Muscle of leg (tissue), 3 donors: ENCODE measurements at regions not wholly inside any gene's neighbourhood (a gene's known extent, or its start where the extent isn't known, plus 50 kb on each side); places are given as distances from the start of the nearest gene placed in this dataset.

Experiments
- DNase-seq: peaks from one replicate; pipeline ENCODE4 v3.0.0; 2013
- H3K27ac ChIP-seq: one replicate; pipeline ENCODE4 v1.5.1; 2013; ENCODE audit warnings: mild to moderate bottlenecking, low read length, control low read depth
- H3K27me3 ChIP-seq: one replicate; pipeline ENCODE4 v1.6.1; 2013; ENCODE audit warnings: low read length; ENCODE audit not compliant: control insufficient read depth, insufficient read depth
- H3K36me3 ChIP-seq: one replicate; pipeline ENCODE4 v1.6.1; 2013; ENCODE audit warnings: low read length; ENCODE audit not compliant: control insufficient read depth, insufficient read depth
- H3K4me1 ChIP-seq: one replicate; pipeline ENCODE4 v1.6.1; 2013; ENCODE audit warnings: low read length; ENCODE audit not compliant: control insufficient read depth, insufficient read depth
- H3K4me3 ChIP-seq: one replicate; pipeline ENCODE4 v1.5.1; 2013; ENCODE audit warnings: low read length, control low read depth
- H3K9me3 ChIP-seq: replicated peaks from 2 replicates; pipeline ENCODE4 v1.6.1; 2013; ENCODE audit warnings: low read depth, low read length; ENCODE audit not compliant: control insufficient read depth
- WGBS: methylation state at CpG from one replicate; pipeline ENCODE4 v1.1.5; 2013; ENCODE audit warnings: missing lambda C conversion rate; ENCODE audit not compliant: insufficient coverage; 5-methylcytosine and 5-hydroxymethylcytosine counted together

GRCh38 chr5:6849316-6850105 lies 136.3 kb downstream of the TENT4A start:
- Histone ChIP-seq H3K4me3 (no peak overlapping the region), H3K9me3 (peaks cover 2% of the 10 kb centered on the region), H3K27ac (no peak overlapping the region), H3K36me3 (no peaks in the 10 kb centered on the region), H3K27me3 (no peaks in the 10 kb centered on the region), H3K4me1 (no peaks in the 10 kb centered on the region)
- DNase-seq: no peak
- 35% methylated on average over 3 of the region's 8 CpGs for WGBS

GRCh38 chr5:6850106-6850432 lies 136.8 kb downstream of the TENT4A start:
- Histone ChIP-seq H3K9me3 (peaks cover 4% of the 10 kb centered on the region), H3K36me3 (no peaks in the 10 kb centered on the region), H3K4me3 (no peak overlapping the region), H3K27me3 (no peaks in the 10 kb centered on the region), H3K27ac (no peak overlapping the region), H3K4me1 (no peaks in the 10 kb centered on the region)
- 69% methylated on average over 2 of the region's 6 CpGs for WGBS
- no peak for DNase-seq

GRCh38 chr5:6856653-6857052 lies 143.4 kb downstream of the TENT4A start:
- no peak overlapping the region for H3K4me3 ChIP-seq
- peaks cover 4% of the 10 kb centered on the region for H3K9me3 ChIP-seq
- 66% methylated on average over 5 of the region's 5 CpGs for WGBS
- H3K4me1 ChIP-seq: no peaks in the 10 kb centered on the region
- peaks cover 2% of the 10 kb centered on the region for H3K27me3 ChIP-seq
- H3K36me3 ChIP-seq: no peaks in the 10 kb centered on the region
- no peak overlapping the region for H3K27ac ChIP-seq
- DNase-seq: no peak

- Histone ChIP-seq H3K36me3 (no peaks in the 10 kb centered on the region), H3K27me3 (peaks cover 2% of the 10 kb centered on the region), H3K4me3 (no peak overlapping the region), H3K9me3 (peaks cover 4% of the 10 kb centered on the region), H3K27ac (no peak overlapping the region), H3K4me1 (no peaks in the 10 kb centered on the region)
- WGBS: 57% methylated on average over 7 of the region's 7 CpGs
- DNase-seq: no peak
Observed at GRCh38 chr5:6858419-6858818, 145.2 kb downstream of the TENT4A start.

GRCh38 chr5:6859023-6859422 lies 145.8 kb downstream of the TENT4A start:
- H3K9me3 ChIP-seq: peaks cover 4% of the 10 kb centered on the region
- no peak overlapping the region for H3K4me3 ChIP-seq
- DNase-seq: no peak
- no peaks in the 10 kb centered on the region for H3K4me1 ChIP-seq
- H3K27ac ChIP-seq: no peak overlapping the region
- peaks cover 2% of the 10 kb centered on the region for H3K27me3 ChIP-seq
- no peaks in the 10 kb centered on the region for H3K36me3 ChIP-seq
- WGBS: 72% methylated on average over 11 of the region's 11 CpGs

GRCh38 chr5:6859951-6860638 lies 146.9 kb downstream of the TENT4A start:
- peaks cover 2% of the 10 kb centered on the region for H3K27me3 ChIP-seq
- peaks cover 2% of the 10 kb centered on the region for H3K9me3 ChIP-seq
- H3K27ac ChIP-seq: no peak overlapping the region
- H3K36me3 ChIP-seq: no peaks in the 10 kb centered on the region
- no peak overlapping the region for H3K4me3 ChIP-seq
- DNase-seq: no peak
- WGBS: 83% methylated on average over 4 of the region's 9 CpGs
- H3K4me1 ChIP-seq: no peaks in the 10 kb centered on the region

GRCh38 chr5:6861036-6861435 lies 147.8 kb downstream of the TENT4A start:
- no peak overlapping the region for H3K27ac ChIP-seq
- H3K4me3 ChIP-seq: no peak overlapping the region
- peaks cover 2% of the 10 kb centered on the region for H3K9me3 ChIP-seq
- WGBS: 0% methylated on average over 1 of the region's 3 CpGs
- DNase-seq: peak; percentile 61
- no peaks in the 10 kb centered on the region for H3K4me1 ChIP-seq
- peaks cover 2% of the 10 kb centered on the region for H3K27me3 ChIP-seq
- H3K36me3 ChIP-seq: no peaks in the 10 kb centered on the region

GRCh38 chr5:6861667-6862066 lies 148.4 kb downstream of the TENT4A start:
- Histone ChIP-seq H3K4me1 (no peaks in the 10 kb centered on the region), H3K27ac (no peak overlapping the region), H3K9me3 (peaks cover 2% of the 10 kb centered on the region), H3K4me3 (no peak overlapping the region), H3K36me3 (no peaks in the 10 kb centered on the region), H3K27me3 (peaks cover 2% of the 10 kb centered on the region)
- peak; percentile 32 for DNase-seq
- no CpG with 5 or more reads among the region's 3 CpGs for whole genome bisulfite sequencing

GRCh38 chr5:6862306-6862705 lies 149.1 kb downstream of the TENT4A start:
- Histone ChIP-seq H3K27me3 (peaks cover 2% of the 10 kb centered on the region), H3K4me1 (no peaks in the 10 kb centered on the region), H3K27ac (no peak overlapping the region), H3K4me3 (no peak overlapping the region), H3K9me3 (peaks cover 2% of the 10 kb centered on the region), H3K36me3 (no peaks in the 10 kb centered on the region)
- no peak for DNase-seq
- WGBS: 84% methylated on average over 4 of the region's 5 CpGs

GRCh38 chr5:6867712-6868111 lies 154.5 kb downstream of the TENT4A start:
- DNase-seq: no peak
- WGBS: 93% methylated on average over 6 of the region's 6 CpGs
- Histone ChIP-seq H3K27me3 (no peaks in the 10 kb centered on the region), H3K4me1 (peaks cover 3% of the 10 kb centered on the region), H3K4me3 (no peak overlapping the region), H3K9me3 (no peaks in the 10 kb centered on the region), H3K27ac (no peak overlapping the region), H3K36me3 (no peaks in the 10 kb centered on the region)
